Osteocyte (in vitro differentiated cells): ENCODE measurements at regions not wholly inside any gene's neighbourhood (a gene's known extent, or its start where the extent isn't known, plus 50 kb on each side); places are given as distances from the start of the nearest gene placed in this dataset.

Experiments used
- DNase-seq: peaks from one replicate; pipeline ENCODE4 v3.0.0; 2021; ENCODE audit warnings: mixed read lengths; ENCODE audit not compliant: unreplicated experiment; ENCODE audit errors: extremely low spot score
- H3K27ac Mint-ChIP-seq: one replicate; pipeline ENCODE4 v1.8.0; 2021; ENCODE audit warnings: mild to moderate bottlenecking, mixed read lengths; ENCODE audit not compliant: unreplicated experiment
- H3K27me3 Mint-ChIP-seq: one replicate; pipeline ENCODE4 v1.8.0; 2021; ENCODE audit warnings: mixed read lengths; ENCODE audit not compliant: unreplicated experiment
- H3K36me3 Mint-ChIP-seq: one replicate; pipeline ENCODE4 v1.8.0; 2021; ENCODE audit warnings: mixed read lengths; ENCODE audit not compliant: unreplicated experiment
- H3K4me1 Mint-ChIP-seq: one replicate; pipeline ENCODE4 v1.8.0; 2021; ENCODE audit warnings: mixed read lengths; ENCODE audit not compliant: unreplicated experiment
- H3K4me3 Mint-ChIP-seq: one replicate; pipeline ENCODE4 v1.8.0; 2021; ENCODE audit warnings: mild to moderate bottlenecking, moderate library complexity, mixed read lengths; ENCODE audit not compliant: unreplicated experiment
- H3K9me3 Mint-ChIP-seq: one replicate; pipeline ENCODE4 v1.8.0; 2021; ENCODE audit warnings: mixed read lengths; ENCODE audit not compliant: unreplicated experiment
- CTCF ChIP-seq: fragments of 200-600 bp; sonication (generic); IDR thresholded peaks from 2 replicates; pipeline ENCODE4 v1.5.0; 2021; ENCODE audit warnings: antibody characterized with exemption, mild to moderate bottlenecking, moderate library complexity

- peaks cover 3% of the 10 kb centered on the region for H3K27me3 Mint-ChIP-seq
- no peak overlapping the region for H3K4me3 Mint-ChIP-seq
- TF ChIP-seq CTCF = no peak
- no peaks in the 10 kb centered on the region for H3K36me3 Mint-ChIP-seq
- DNase-seq = peak; percentile 23
- no peak overlapping the region for H3K27ac Mint-ChIP-seq
- H3K9me3 Mint-ChIP-seq = no peaks in the 10 kb centered on the region
- no peaks in the 10 kb centered on the region for H3K4me1 Mint-ChIP-seq
Measured at GRCh38 chr2:11073776-11074175, 81.5 kb upstream of the SLC66A3 start.

GRCh38 chr2:11074246-11074820, 80.9 kb upstream of the SLC66A3 start:
- peak; percentile 72 for DNase-seq
- peaks cover 3% of the 10 kb centered on the region for H3K27me3 Mint-ChIP-seq
- no peaks in the 10 kb centered on the region for H3K36me3 Mint-ChIP-seq
- H3K27ac Mint-ChIP-seq = no peak overlapping the region
- H3K9me3 Mint-ChIP-seq = no peaks in the 10 kb centered on the region
- no peaks in the 10 kb centered on the region for H3K4me1 Mint-ChIP-seq
- no peak overlapping the region for H3K4me3 Mint-ChIP-seq
- no peak for TF ChIP-seq CTCF

- no peaks in the 10 kb centered on the region for H3K4me1 Mint-ChIP-seq
- TF ChIP-seq CTCF = no peak
Measured at GRCh38 chr2:11075221-11075620, 80.0 kb upstream of the SLC66A3 start.

GRCh38 chr2:11077411-11077810, 77.9 kb upstream of the SLC66A3 start:
- no peak overlapping the region for H3K27ac Mint-ChIP-seq

More at GRCh38 chr2:11075221-11075620, 80.0 kb upstream of the SLC66A3 start:
- no peaks in the 10 kb centered on the region for H3K9me3 Mint-ChIP-seq
- DNase-seq = peak; percentile 36
- no peaks in the 10 kb centered on the region for H3K36me3 Mint-ChIP-seq
- no peak overlapping the region for H3K4me3 Mint-ChIP-seq
- H3K27me3 Mint-ChIP-seq = peaks cover 5% of the 10 kb centered on the region
- H3K27ac Mint-ChIP-seq = no peak overlapping the region

More at GRCh38 chr2:11077411-11077810, 77.9 kb upstream of the SLC66A3 start:
- DNase-seq = peak; percentile 60
- no peak overlapping the region for H3K4me3 Mint-ChIP-seq
- H3K9me3 Mint-ChIP-seq = no peaks in the 10 kb centered on the region
- TF ChIP-seq CTCF = no peak
- H3K4me1 Mint-ChIP-seq = no peaks in the 10 kb centered on the region
- H3K27me3 Mint-ChIP-seq = peaks cover 5% of the 10 kb centered on the region
- no peaks in the 10 kb centered on the region for H3K36me3 Mint-ChIP-seq
